GM19238 (cell line): ENCODE measurements at regions not wholly inside any gene's neighbourhood (a gene's known extent, or its start where the extent isn't known, plus 50 kb on each side); places are given as distances from the start of the nearest gene placed in this dataset.
"Not testable (repeated sequence)": the region's sequence is repeated elsewhere in the genome, so short reads cannot be mapped to it uniquely, and the experiment has no call there.

Experiments used
- DNase-seq: peaks from one replicate; pipeline ENCODE4 v3.0.0; 2011; ENCODE audit warnings: low spot score; ENCODE audit not compliant: insufficient read length

DNA sequence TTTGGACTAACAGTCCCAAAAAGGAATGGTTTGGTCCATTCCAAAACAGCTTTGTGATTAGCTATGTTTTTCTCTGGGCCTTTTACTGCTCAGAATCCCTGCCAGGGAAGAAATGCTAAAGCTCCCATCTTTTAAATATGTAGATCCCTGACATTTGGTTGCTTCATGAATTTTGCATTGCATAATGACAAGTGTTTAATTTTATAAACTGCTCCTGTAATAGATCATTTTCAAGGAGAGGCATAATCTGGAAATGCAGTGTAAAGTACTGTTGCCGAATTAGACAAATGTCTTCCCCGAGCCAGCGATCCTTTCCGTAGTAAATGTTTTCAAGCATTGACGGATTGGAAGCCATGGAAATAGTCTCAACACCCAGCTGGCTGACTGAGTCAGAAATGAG is 291.3 kb upstream of the PRKD1 start:
- DNase-seq, result no peak

DNA sequence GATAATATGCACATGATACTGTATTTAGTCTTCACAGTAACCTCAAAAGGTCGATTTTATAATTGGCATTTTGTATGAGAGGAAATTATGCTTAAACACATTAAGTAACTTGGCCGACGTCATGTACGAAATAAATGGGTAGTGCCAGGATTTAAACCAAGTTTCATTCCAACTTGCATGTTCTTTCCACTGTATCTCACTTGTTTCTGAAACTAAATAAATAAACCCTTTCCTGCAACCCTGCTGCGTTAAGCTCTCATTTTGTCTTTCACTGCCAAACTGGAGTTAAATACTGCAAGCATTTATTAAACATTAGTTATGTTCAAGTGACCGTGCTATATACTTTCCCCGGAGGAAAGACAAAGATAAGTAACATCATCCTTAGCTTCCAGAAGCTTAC is 293.9 kb upstream of the PRKD1 start:
- no peak for DNase-seq

DNA sequence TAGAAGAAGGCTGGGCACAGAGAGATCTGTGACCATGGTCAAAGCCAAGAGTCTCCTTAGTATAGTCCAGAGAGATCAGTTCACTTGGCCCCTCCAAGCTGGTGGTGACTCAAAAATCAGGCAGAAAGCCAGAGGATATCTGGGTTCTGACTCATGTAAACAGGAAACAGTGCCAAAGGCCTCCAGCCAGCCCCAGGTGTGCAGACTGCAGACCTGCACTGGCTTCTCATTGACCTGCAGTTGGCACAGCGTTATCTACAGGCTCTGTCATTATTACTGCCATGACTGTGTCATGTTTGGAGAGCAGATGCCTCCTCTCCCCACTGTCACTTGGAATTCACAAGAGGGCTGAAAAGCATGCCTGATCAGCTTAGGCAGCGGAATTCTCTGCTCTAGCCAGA is 295.7 kb upstream of the PRKD1 start:
- no peak for DNase-seq

DNA sequence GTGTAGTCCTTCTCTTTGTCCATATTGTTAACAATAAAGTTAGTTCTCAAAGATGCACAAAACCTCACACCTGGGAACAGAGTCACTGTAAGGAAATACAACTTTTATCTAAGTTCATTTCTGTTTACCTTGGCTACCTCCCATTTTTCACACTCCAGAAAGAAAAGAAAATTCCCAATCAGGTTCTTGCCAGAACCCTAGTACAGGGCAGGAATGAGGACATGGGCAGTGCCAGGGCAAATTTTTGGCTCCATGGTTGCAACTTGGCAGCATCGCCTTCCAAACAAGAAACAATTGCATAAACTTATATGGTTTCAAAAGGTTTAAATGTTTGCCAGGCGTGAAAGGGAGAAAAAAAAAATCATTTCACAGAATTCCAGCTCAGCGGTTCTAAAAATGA is 296.3 kb upstream of the PRKD1 start:
- no peak for DNase-seq

DNA sequence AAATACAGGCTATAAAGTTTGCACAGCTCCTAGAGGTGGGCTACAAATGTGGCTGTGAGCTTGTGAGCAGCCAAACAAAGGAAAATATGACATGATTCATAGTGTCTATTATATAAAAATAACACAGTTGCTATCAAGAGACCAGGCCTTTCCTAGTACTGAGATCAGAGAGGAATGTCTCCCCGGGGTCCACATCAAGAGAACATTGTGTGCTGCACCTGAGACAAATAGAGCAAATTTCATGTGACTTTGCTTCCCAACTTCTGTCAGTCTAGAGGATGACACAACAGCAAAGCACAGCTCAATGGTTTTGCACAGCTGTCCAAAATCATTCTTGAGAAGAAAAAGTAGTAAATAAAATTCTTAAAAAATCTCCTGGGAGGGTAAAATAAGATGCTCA is 297.5 kb upstream of the PRKD1 start:
- no peak for DNase-seq

DNA sequence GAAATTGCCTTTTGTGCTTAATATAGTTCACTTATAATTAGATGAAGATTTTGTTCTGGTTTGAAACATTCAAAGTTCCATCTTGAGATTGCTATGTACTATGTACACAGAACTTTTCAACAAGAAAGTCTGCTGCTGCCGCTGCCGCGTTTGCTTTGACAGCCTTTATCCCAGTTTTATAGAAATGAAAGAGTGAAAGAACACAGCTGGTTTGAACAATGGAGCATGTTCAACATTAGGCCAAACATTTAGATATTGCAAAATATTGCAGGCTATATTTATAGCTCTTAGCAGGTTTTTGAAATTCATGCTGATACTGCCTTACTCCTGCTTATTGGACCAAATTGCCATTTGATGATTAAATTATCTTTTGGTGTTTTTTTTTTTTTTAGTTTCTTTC is 299.8 kb upstream of the PRKD1 start:
- DNase-seq, result no peak

DNA sequence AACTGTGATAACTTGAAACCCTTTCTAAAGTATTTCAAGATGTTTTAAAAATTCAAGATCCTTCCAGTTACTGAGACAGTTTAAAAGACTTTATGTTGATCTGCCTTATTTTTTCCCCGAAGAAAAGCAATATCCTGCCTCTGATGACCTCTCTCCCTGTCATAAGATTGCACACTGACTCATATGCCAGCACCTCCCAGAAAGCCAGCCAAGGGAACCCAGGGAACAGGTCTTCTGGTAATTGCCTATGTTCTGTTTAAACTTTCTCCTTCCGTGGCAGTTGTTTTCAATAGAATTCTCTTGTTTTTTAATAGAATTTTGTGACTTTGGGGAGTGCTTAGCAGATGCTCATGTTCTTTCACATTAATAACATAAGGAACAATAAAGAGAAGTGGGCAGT is 300.2 kb upstream of the PRKD1 start:
- no peak for DNase-seq

DNA sequence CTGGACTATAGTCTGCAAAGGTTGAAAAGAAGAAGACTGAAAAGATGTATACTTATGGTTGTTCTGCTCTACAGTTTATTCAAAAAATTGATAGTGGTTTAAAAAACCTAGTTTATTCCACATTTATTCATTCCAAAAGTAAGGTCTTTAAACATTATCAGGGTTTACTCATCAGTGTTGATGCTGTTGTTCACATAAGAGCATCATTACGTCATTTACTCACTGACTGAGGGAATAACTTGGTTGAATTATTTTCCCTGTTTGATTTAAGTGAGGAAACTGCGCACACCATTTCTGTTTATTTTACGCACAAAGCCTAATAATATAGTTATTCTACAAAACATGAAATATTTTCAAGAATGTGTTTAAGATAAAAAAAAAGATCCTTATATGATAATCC is 303.1 kb upstream of the PRKD1 start:
- no peak for DNase-seq

DNA sequence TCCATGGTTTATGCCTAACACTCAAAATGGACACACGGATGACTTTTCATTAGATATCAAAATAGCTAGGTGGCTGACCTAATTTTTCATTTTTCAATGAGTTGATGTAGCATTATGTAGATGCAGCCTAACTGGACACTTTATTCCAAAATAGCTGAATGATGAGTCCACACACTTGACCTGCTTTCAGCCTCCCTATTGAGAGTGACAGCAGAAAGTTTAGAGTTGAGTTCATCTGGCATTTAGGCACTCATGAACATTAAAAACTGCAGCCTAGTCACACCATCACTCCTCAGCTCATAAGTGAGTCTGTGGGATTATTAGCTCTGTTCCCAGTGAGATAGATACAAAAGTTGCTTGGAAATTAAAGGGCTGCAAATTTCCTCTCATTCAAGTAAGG is 307.3 kb upstream of the PRKD1 start:
- no peak for DNase-seq

DNA sequence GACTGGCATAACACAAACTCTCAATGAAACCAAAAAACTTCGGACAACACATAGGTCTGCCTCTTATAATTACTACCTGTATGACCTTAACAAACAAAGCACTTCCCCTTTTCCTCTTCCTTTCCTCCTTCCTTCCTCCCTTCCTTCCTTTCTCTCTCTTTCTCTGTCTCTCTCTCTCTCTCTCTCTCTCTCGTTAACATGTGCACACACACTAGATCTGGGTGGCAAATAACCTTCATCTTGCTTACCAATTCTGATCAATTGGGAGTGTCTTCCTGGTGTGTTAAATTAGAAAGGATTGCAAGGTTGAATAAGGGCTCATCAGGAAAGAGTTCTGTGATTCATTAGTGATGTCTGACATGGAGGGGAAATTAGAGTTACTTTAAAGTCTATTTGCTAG is 307.8 kb upstream of the PRKD1 start:
- no peak for DNase-seq

DNA sequence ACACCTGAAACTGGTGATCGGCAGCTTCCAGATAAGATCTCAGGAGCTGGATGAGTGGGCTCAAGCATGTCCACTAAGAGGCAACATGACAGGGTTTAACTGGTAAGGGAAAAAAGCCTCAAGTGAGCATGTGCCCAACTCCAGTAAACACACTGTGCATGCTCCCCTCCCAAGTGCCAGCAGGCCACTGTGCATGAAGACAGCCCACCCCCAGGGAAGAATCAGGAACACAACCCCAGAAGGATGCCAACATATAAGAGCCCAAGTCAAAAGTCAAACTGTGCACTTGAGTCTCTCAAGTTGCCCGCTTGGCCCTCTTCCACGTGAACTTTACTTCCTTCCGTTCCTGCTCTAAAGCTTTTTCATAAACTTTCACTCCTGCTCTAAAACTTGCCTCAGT is 311.3 kb upstream of the PRKD1 start:
- no peak for DNase-seq

DNA sequence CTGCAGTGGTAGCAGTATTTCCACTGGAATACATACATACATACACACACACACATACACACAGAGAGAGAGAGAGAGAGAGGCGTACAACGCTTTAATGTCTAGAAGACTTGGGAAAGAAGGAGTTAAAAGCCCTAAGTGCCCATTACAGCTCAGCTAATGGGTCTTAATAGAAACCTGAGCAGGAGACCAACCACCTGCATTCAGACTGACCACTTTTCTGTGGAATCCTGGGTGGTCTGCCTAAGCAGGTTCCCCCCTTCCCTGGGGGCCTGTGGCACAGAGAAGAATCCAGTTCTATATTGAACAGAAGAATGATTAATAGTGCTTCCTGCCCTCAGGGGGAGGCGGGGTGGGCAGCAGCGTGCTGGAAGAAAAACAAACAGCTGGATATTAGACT is 312.4 kb upstream of the PRKD1 start:
- no peak for DNase-seq

DNA sequence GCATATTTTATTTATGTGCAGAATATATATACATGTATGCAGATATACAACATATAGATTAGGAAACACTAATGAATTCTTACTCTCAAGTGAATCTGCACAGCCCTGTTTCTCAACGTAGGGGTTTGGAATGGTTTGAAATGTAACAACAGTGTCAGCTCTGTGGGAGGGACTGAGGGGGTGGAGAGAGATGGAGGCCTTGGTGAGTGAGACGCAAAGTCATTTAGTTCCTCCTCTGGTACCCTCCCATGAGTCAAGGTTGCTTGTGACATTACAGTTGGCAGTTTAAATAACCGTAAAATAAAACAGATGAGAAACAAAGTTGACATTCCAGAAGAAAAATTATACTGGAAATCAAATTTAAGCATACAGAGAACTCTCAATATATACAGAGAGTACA is 313.0 kb upstream of the PRKD1 start:
- no peak for DNase-seq

DNA sequence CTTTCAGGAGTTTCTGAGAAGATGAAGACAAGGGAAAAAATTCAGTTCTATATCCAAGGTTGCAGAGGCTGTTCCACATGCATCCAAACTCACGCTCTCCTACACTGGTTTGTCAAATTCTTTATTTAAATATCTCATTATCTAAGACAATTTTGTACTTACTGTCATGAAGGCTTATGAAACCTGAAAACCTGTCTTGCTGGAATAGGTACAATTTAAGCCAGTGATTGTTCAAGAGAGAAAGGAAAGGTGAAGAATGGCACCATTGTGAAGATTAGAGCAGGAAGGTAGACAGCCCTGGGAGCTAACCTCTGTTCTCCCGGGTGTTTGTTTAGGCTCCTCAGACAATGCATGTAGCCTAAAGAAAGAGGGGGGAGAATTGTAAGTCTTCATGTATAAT is 315.1 kb upstream of the PRKD1 start:
- no peak for DNase-seq

DNA sequence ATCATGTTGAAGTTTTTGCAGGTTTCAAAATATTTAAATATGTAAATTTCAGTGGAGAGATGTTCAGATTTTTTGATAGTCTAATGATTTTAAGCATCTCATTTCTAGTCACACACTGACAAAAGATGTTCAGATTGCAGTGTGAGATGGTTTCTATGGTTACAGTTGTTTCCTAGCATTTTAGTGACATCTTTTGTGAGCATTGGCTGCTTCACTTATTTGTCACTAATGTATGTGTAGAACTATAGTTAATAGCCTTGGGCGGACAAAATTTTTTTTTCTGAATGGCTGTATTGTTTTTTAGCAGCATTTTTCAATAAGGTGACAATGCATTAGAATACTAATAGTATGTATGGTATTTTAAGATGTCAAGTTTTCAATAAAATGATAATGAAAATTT is 315.6 kb upstream of the PRKD1 start:
- DNase-seq, result no peak

DNA sequence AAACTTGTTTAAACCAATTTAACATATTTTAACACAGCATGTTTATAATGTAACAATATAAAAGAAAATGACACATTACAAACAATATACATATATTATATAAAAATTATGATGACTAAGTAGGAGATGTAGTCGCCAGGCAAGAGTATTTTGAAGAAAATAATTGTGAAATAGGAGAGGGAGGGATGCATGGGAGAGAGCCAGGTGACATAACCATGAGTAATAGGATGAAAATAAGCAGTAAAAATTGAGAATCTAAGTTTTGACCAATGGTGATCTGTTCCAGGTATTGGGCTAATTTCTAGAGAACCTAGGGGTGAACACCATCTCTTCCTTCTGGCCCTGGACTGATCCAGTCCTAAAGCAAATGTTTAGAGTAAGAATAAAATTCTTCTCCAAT is 315.2 kb upstream of the G2E3 start:
- no peak for DNase-seq

DNA sequence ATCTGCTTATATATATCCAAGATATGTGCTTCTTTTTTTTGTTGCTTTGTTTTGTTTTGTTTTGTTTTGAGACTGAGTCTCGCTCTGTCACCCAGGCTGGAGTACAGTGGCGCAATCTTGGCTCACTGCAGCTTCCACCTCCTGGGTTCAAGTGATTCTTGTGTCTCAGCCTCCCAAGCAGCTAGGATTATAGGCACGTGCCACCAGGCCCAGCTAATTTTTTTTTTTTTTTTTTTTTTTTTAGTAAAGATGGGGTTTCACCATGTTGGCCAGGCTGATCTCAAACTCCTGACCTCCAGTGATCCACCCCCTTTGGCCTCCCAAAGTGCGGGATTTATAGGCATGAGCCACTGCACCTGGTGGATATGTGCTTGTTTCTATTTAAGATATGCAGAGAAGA is 314.6 kb upstream of the G2E3 start:
- DNase-seq, result not testable (repeated sequence)

DNA sequence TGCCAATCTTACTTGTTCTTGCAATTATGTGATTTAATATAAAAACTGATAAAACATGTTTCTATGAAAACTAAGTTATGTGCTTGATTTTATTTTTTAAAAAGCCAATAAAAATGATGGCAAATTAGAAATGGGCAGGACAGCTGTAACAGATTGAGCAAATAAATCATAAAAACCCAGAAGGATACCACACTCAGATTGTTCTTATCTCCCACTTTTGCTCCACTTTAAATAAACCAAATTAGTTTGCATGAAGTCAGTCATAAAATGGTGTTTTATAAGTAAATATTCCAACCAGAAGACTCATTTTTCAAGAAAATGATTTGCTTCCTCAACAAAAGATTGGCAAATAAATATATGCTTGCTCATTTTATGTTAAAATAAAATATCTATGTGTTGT is 307.9 kb upstream of the G2E3 start:
- DNase-seq, result no peak

DNA sequence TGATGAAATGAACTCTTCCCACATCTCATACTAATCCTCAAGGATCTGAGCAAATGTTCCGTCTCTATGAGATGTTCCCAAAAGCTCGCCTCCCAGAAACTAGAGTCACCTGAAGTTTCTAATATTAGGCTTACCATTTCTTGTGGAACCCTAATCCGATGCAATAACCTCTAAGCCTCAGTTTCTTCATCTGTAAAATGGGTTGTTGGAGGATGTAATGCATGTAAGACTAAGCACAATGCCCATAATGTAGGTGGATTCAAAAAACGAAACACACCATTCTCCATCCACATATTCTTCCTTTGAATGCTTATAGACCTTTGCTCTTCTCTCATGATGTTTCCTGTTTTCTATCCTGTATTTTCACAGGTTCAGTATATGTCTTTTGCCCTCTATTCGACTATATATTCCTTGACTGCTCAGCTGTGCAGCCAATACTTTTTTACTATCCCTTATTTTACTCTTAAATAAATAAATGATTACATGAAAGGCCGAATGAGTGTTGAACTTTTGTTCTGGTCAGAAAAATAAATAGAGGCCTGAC is 307.3 kb upstream of the G2E3 start:
- no peak for DNase-seq

DNA sequence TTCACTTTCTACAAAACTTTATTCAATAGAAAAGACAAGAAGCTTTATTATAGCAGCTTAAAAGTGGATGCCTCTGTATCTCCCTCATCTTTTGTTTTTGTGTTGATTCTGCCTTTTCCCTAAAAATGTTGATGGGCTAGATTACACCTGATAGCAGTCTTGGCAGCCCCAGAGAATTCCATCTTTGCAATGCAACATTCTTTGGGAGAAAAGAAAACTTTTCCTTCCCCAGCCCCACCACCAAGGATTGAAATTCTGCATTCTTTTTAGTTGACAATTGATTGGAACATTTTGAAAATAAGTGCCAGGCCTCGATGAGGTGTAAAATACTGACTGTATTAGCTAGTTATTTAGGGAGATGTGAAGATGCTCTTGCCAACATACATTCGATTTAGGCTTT is 306.8 kb upstream of the G2E3 start:
- DNase-seq, result no peak

DNA sequence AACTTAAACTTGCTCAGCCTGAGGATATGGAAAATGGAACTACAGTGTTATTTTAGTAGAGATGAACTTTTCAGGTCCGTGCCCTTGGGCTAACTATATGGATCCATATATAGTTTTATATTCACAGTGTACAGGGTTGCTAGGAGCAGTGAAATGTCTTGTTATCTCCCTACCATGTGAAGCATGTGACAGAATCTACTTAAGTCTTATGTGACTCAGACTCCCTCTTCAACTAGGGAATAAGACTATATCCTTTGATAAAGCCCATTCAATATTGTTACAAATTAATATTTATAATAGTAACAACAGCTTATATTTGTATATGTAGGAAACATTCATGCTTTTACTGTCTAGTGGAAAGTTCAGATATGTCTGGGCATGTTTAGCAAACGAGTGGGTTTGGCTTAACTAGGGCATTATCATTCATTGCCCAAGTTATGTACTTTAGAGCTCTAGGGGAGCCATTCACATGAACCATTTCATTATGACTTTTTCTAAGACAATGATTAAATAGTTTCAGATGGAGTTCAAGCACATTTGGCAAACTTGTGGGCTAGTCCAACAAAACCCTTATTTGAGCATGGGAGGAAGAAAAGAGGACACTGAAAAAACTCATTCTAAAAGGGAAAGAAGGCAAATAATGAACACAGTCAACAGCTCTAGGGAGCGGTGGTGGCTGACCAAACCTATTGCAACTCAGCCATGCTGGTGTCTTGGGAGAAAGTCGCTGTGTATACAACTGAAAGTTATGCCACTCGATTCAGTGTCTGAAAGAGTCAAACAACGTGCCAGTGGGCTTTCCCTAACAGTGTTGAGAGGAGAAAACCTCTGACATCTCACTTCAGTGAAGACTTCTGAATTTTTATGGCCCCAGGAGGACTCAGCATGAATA is 305.9 kb upstream of the G2E3 start:
- DNase-seq, result no peak

DNA sequence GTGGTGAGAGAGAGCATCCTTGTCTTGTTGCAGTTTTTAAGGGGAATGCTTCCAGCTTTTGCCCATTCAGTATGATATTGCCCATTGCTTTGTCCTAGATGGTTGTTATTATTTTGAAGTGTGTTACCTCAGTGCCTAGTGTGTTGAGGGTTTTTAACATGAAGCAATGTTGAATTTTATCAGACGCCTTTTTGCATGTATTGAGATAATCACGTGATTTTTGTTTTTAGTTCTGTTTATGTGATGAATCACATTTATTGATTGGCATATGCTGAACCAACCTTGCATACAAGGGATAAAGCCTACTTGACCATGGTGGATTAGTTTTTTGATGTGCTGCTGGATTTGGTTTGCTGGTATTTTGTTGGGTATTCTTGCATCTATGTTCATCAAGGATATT is 302.3 kb upstream of the G2E3 start:
- DNase-seq, result no peak

DNA sequence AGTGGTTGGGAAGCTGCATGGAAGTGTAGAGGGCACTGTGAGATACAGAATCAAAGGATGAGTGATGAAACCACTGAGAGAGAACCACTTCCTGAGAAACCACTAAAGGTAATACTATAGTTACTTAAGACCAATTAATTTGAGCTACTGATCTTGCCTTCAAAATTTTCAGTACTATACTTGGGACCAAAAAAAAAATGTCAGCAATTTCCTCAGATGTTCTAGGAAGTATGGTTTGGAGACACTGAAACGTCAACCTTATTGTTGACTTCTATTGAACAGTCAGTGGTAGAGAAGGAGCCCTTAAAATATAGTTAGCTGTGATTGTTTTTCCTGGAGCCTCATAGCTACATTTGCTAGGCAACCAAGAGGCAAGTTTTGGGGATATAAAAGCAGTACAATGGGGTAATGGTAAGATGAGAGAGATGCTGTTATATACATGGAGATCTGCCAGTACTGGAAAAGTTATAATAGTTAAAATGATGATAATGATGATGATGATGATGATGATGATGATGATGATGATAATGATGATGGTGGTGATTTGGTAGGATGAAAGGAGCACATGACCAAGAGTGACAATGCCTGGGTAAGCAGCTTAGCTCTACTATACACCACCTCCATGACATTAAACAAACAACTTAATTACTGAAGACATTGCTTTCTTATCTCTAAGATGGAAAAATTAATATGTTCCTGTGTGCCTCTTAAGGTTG is 300.9 kb upstream of the G2E3 start:
- DNase-seq, result no peak
